ENCODE measurements at regions not wholly inside any gene's neighbourhood (a gene's known extent, or its start where the extent isn't known, plus 50 kb on each side); places are given as distances from the start of the nearest gene placed in this dataset.
A peak's percentile ranks its signal among the peaks of the same experiment; 100 is the strongest.

GRCh38 chr10:62577076-62577475 is 202.9 kb downstream of the ZNF365 start:
- TF ChIP-seq CTCF (IDR thresholded peaks at IDR 0.05; ENCODE audit: insufficient read depth, low read depth, low read length) = no peak
- H3K4me3 ChIP-seq (ENCODE audit: low read depth, low read length) = no peak overlapping the region

DNA sequence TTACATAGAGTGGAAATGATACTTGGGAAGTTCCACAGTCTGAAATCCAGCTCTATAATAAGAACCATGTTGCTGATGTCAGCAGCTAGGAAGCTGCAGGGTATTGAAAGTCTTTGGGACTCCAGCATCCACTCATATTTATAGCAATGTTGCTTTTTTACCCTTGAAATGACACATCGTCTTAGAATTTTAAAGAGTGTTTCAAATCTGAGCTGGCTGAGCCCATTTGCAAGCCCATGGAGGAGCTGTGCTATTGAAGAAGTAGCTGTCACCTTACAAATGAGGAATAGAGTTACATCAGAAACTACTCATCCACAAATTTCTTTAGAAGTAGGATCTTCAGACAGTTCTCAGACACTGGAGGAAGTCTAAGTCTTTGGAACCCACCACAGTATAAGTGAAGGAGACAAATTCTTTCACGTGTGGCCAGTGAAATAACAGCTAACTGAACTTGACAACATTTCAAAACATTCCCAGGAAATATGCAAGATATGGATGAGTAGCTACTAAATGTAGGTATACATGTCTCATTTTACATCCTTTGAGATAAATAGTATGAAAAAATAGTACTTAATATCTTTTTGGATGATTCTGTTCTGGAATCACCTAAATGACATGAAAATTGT is 203.6 kb downstream of the ZNF365 start:
- no peak for TF ChIP-seq CTCF (IDR thresholded peaks at IDR 0.05; ENCODE audit: insufficient read depth, low read depth, low read length)
- H3K4me3 ChIP-seq (ENCODE audit: low read depth, low read length) = no peak overlapping the region
- DNase-seq (ENCODE audit: low read depth) = peak; percentile 64

More at GRCh38 chr10:62577076-62577475, 202.9 kb downstream of the ZNF365 start:
- no peak for DNase-seq (ENCODE audit: low read depth)

DNA sequence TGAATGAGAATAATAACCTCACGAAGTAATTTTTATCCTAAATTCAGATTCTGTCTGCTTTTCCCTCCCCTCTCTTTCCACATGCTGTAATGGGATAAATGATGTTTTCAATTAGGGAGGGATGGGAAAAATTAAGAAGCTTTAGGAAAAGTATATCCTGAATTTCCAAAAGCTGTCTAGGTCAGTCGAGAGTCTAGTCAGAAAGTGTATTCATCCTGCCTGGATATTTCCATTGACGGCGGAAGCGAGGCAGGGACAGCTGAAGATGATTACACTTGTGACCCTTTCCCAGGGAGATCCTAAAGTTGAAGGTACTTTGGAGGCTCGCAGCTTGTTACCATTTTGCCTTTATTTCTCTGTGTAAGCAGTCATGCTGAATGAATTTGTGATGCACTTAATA is 204.1 kb downstream of the ZNF365 start:
- no peak for TF ChIP-seq CTCF (IDR thresholded peaks at IDR 0.05; ENCODE audit: insufficient read depth, low read depth, low read length)
- no peak for DNase-seq (ENCODE audit: low read depth)
- no peak overlapping the region for H3K4me3 ChIP-seq (ENCODE audit: low read depth, low read length)

DNA sequence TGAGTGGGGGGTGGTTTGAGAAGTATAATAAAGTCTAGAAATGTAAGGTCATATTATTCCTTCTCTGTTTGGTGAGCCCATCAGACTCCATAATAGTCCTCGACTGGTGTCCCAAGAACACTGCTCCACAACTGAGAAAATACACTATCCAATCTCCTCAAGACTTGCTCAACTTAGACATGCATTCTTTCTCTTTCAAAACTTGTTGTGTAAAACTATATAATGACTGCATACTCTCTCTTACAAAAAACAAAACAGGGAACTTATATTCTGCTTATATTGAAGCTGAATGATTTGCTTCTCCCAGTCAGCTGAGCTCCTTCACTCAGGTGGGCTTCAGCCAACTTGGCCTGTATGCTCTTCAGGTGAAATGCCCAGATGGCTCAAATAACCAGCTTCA is 204.7 kb downstream of the ZNF365 start:
- TF ChIP-seq CTCF (IDR thresholded peaks at IDR 0.05; ENCODE audit: insufficient read depth, low read depth, low read length) = no peak
- no peak for DNase-seq (ENCODE audit: low read depth)

GRCh38 chr10:62580396-62580795 is 206.2 kb downstream of the ZNF365 start:
- no peak for TF ChIP-seq CTCF (IDR thresholded peaks at IDR 0.05; ENCODE audit: insufficient read depth, low read depth, low read length)
- H3K4me3 ChIP-seq (ENCODE audit: low read depth, low read length) = no peak overlapping the region
- peak; percentile 22 for DNase-seq (ENCODE audit: low read depth)

More for the DNA sequence above, 204.7 kb downstream of the ZNF365 start:
- H3K4me3 ChIP-seq (ENCODE audit: low read depth, low read length) = no peak overlapping the region

GRCh38 chr10:62581351-62581750 is 207.2 kb downstream of the ZNF365 start:
- H3K4me3 ChIP-seq (ENCODE audit: low read depth, low read length) = no peak overlapping the region
- no peak for DNase-seq (ENCODE audit: low read depth)
- no peak for TF ChIP-seq CTCF (IDR thresholded peaks at IDR 0.05; ENCODE audit: insufficient read depth, low read depth, low read length)

Data from fibroblast of villous mesenchyme (primary cell).